ENCODE measurements at regions not wholly inside any gene's neighbourhood (a gene's known extent, or its start where the extent isn't known, plus 50 kb on each side); places are given as distances from the start of the nearest gene placed in this dataset.

- Histone ChIP-seq H2AFZ (ENCODE audit: low read length) (no peak overlapping the region), H3K4me3 (ENCODE audit: low read depth, low read length, poor library complexity, severe bottlenecking) (no peak overlapping the region), H3F3A (ENCODE audit: insufficient read depth, low read length) (no peaks in the 10 kb centered on the region), H3K27ac (ENCODE audit: low read depth, low read length, poor library complexity, severe bottlenecking) (no peak overlapping the region), H4K20me1 (ENCODE audit: insufficient read depth, low read length) (no peaks in the 10 kb centered on the region), H3K4me2 (ENCODE audit: low read length) (no peak overlapping the region), H3K4me1 (ENCODE audit: insufficient read depth, low read length, severe bottlenecking) (no peaks in the 10 kb centered on the region), H3K79me2 (ENCODE audit: insufficient read depth, low read length) (no peaks in the 10 kb centered on the region), H3K9me3 (ENCODE audit: low read length) (no peaks in the 10 kb centered on the region), H3K9ac (ENCODE audit: low read length) (no peak overlapping the region), H3K27me3 (ENCODE audit: insufficient read depth, low read length) (no peaks in the 10 kb centered on the region), H3K36me3 (ENCODE audit: insufficient read depth, low read length) (no peaks in the 10 kb centered on the region), H3K9me2 (ENCODE audit: low read depth, low read length) (no peaks in the 10 kb centered on the region)
- TF ChIP-seq EZH2 (IDR thresholded peaks at IDR 0.05; ENCODE audit: borderline replicate concordance, low read length) (no peak), CTCF (IDR thresholded peaks at IDR 0.05; ENCODE audit: low read length) (no peak)
Measured at GRCh38 chr9:108001237-108001636, 511.7 kb upstream of the KLF4 start.

- Histone ChIP-seq H3K4me2 (ENCODE audit: low read length) (no peak overlapping the region), H3K27ac (ENCODE audit: low read depth, low read length, poor library complexity, severe bottlenecking) (no peak overlapping the region), H3K79me2 (ENCODE audit: insufficient read depth, low read length) (no peaks in the 10 kb centered on the region), H3K4me1 (ENCODE audit: insufficient read depth, low read length, severe bottlenecking) (no peaks in the 10 kb centered on the region), H3K27me3 (ENCODE audit: insufficient read depth, low read length) (no peaks in the 10 kb centered on the region), H3K4me3 (ENCODE audit: low read depth, low read length, poor library complexity, severe bottlenecking) (no peak overlapping the region), H3K9me3 (ENCODE audit: low read length) (no peaks in the 10 kb centered on the region), H3K9ac (ENCODE audit: low read length) (no peak overlapping the region), H3F3A (ENCODE audit: insufficient read depth, low read length) (no peaks in the 10 kb centered on the region), H4K20me1 (ENCODE audit: insufficient read depth, low read length) (no peaks in the 10 kb centered on the region), H3K36me3 (ENCODE audit: insufficient read depth, low read length) (no peaks in the 10 kb centered on the region), H2AFZ (ENCODE audit: low read length) (no peak overlapping the region), H3K9me2 (ENCODE audit: low read depth, low read length) (no peaks in the 10 kb centered on the region)
- TF ChIP-seq CTCF (IDR thresholded peaks at IDR 0.05; ENCODE audit: low read length) (no peak), EZH2 (IDR thresholded peaks at IDR 0.05; ENCODE audit: borderline replicate concordance, low read length) (no peak)
Measured at GRCh38 chr9:107999890-108000289, 510.3 kb upstream of the KLF4 start.

GRCh38 chr9:107999011-107999410 lies 509.4 kb upstream of the KLF4 start:
- H3F3A ChIP-seq (ENCODE audit: insufficient read depth, low read length): no peaks in the 10 kb centered on the region
- no peaks in the 10 kb centered on the region for H3K79me2 ChIP-seq (ENCODE audit: insufficient read depth, low read length)
- no peak overlapping the region for H2AFZ ChIP-seq (ENCODE audit: low read length)
- H3K27me3 ChIP-seq (ENCODE audit: insufficient read depth, low read length): no peaks in the 10 kb centered on the region
- no peaks in the 10 kb centered on the region for H3K9me3 ChIP-seq (ENCODE audit: low read length)
- no peak overlapping the region for H3K27ac ChIP-seq (ENCODE audit: low read depth, low read length, poor library complexity, severe bottlenecking)
- H4K20me1 ChIP-seq (ENCODE audit: insufficient read depth, low read length): no peaks in the 10 kb centered on the region
- H3K9ac ChIP-seq (ENCODE audit: low read length): no peak overlapping the region
- no peaks in the 10 kb centered on the region for H3K9me2 ChIP-seq (ENCODE audit: low read depth, low read length)
- no peaks in the 10 kb centered on the region for H3K4me1 ChIP-seq (ENCODE audit: insufficient read depth, low read length, severe bottlenecking)
- no peak overlapping the region for H3K4me2 ChIP-seq (ENCODE audit: low read length)
- H3K36me3 ChIP-seq (ENCODE audit: insufficient read depth, low read length): no peaks in the 10 kb centered on the region
- no peak for TF ChIP-seq CTCF (IDR thresholded peaks at IDR 0.05; ENCODE audit: low read length)
- TF ChIP-seq EZH2 (IDR thresholded peaks at IDR 0.05; ENCODE audit: borderline replicate concordance, low read length): no peak
- no peak overlapping the region for H3K4me3 ChIP-seq (ENCODE audit: low read depth, low read length, poor library complexity, severe bottlenecking)

All from OCI-LY1 (cell line).